NCI-H748 (cell line): ENCODE measurements at regions not wholly inside any gene's neighbourhood (a gene's known extent, or its start where the extent isn't known, plus 50 kb on each side); places are given as distances from the start of the nearest gene placed in this dataset.
A peak's percentile ranks its signal among the peaks of the same experiment; 100 is the strongest.
"Not testable (repeated sequence)": the region's sequence is repeated elsewhere in the genome, so short reads cannot be mapped to it uniquely, and the experiment has no call there.

Experiments used
- DNase-seq: peaks from one replicate; lab custom pipeline; 2025; ENCODE audit not compliant: unreplicated experiment; lab: John Stamatoyannopoulos, UW

GRCh38 chr5:109580225-109580624, 109.5 kb upstream of the MAN2A1 start:
- DNase-seq, result no peak

DNA sequence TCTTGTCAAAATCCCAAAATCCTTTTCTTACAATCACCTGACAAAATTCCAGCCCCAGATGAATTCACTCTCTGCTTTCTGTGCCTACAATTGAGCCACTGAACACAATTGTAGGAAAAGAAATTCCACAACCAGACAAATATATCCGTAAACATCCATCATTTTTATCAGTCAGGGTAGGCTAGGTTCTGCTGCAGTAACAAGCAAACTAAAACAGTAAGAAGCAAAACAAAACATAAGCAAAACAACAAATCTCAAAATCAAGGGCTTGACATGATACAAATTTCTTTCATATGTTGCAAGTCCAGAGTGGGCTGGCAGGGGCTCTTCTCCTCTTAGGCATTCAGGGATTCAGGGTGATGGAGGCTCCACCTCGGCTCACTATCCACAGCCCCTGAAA, 114.2 kb upstream of the MAN2A1 start:
- no peak for DNase-seq

DNA sequence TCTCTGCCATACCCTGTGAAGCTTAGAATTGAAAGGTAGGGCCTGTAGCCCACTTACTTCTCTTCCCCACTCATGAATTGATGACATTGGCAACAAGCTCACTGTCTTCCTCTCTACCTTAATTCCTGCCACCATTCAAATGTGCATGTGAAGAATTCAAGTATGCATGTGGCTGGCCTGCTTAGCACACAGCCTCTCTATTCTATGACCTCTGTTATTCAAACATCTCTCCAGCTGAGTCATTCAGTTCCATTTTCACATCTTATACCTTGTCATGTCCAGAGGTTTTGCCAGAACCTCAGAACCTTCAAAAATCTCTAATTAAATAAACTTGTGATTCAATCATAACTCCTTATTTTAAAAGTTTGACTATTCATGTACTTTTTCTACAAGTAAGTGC, 114.7 kb upstream of the MAN2A1 start:
- DNase-seq, result no peak

GRCh38 chr5:109573766-109574165, 116.0 kb upstream of the MAN2A1 start:
- DNase-seq, result no peak

DNA sequence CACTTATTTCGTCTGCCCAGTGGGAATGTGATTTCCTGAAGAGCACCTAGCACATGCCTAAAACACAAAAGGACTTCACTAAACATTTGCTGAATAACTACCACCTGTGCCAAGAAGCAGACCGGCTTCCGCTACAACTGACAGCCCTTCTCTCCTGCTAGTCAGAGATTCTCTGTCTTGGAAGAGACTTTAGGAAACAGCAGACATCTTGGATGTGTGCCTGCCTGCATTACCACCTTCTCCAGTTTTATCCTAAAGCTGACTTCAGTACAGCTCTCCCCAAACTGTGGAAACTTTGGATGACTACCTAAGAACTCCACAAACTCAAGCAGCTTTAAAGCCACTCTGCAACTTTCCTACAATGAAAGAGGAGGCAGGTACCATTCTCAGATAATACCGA, 116.5 kb upstream of the MAN2A1 start:
- no peak for DNase-seq

- DNase-seq, result no peak
Measured at GRCh38 chr5:109571785-109572184, 117.9 kb upstream of the MAN2A1 start.

- peak; percentile 23 for DNase-seq
Measured at GRCh38 chr5:109570362-109570874, 119.3 kb upstream of the MAN2A1 start.

DNA sequence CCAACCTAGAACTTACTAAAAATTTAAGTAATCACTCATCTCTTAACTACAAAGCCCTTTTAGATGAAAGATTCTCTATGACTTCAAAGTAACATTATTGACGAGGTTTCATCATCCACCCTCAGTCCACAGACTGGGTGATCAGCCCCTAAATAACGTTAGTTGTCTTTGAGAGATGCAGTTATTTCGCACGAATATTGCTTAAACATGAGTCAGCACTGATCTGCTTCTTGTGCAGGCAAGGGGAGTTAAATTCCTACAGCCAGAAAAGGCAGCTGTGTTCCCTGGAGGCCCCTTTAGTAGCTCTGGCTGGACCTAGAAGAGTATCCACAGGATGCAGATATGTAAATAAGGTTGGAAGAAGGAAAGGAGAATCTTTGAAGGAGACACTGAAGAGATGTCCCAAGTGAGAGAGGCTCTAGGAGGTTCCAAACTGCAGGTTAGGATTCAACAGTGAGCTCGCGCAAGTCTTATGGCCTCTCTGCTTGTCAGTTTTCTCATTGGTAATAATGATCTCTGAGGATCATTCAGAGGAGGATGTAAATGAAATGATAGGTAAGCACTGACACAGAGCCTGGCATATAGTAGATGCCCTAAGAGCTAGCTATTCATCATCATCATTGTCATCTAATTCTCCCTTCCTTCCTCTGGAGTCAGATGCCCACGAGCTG, 122.2 kb upstream of the MAN2A1 start:
- DNase-seq, result no peak

- no peak for DNase-seq
Measured at GRCh38 chr5:109566361-109566760, 123.4 kb upstream of the MAN2A1 start.

DNA sequence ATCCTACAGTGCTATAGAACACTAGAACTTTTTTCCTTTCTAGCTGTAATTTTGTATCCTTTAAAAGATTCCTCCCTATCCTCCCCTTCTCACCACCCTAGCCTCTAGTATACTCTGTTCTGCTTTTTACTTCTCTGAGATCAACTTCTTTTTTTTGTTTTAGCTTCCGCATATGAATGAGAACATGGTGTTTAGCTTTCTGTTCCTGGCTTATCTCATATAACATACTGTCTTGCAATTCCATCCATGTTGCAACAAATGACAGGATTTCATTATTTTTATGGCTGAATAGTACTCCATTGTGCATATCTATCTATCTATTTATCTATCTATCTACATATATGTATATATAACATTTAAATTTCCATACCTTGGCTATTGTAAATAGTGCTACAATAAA, 126.0 kb upstream of the MAN2A1 start:
- no peak for DNase-seq

GRCh38 chr5:109563189-109563588, 126.5 kb upstream of the MAN2A1 start:
- no peak for DNase-seq

GRCh38 chr5:109562441-109562840, 127.3 kb upstream of the MAN2A1 start:
- DNase-seq, result no peak

- DNase-seq, result no peak
Measured at GRCh38 chr5:109561447-109561846, 128.3 kb upstream of the MAN2A1 start.

GRCh38 chr5:109560554-109560953, 129.2 kb upstream of the MAN2A1 start:
- no peak for DNase-seq

GRCh38 chr5:109558952-109559351, 130.8 kb upstream of the MAN2A1 start:
- DNase-seq, result no peak

DNA sequence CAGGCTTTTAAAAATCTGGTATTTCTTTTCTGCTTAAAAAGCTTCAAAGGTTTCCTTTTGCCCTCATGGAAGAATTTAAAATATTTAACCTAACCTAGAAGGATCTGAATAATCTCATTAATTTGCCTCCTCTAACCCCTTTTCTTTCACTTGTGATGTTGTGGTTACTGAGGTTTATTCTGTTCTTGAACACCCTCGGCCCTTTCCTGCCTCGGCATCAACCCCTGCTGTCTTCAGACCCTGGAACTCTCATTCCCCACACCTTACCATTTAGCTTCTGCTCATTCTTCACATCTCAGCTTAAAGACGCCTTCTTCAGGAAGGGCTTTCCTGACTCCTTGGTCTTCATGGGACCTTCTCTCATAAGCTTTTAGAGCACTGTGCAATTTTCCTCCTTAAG, 131.4 kb upstream of the MAN2A1 start:
- DNase-seq, result no peak

GRCh38 chr5:109553846-109554245, 135.9 kb upstream of the MAN2A1 start:
- no peak for DNase-seq

GRCh38 chr5:109551234-109551633, 138.5 kb upstream of the MAN2A1 start:
- not testable (repeated sequence) for DNase-seq

GRCh38 chr5:109550077-109550476, 139.7 kb upstream of the MAN2A1 start:
- no peak for DNase-seq

DNA sequence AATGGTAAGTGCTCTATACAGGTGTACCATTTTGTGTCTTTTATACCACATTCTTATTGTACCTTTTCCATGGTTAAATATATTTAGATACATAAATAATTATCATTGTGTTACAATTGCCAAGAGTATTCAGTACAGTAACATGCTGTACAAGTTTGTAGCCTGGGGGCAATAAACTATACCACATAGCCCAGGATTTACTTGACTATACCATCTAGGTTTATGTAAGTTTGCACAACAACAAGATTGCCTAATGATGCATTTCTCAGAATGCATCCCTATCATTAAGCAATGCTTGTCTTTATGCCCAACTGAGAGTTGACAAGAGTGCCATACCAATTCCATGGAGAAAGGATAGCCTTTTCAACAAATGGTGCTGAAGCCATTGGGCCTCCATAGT, 136.7 kb upstream of the PJA2 start:
- DNase-seq, result no peak

GRCh38 chr5:109544873-109545272, 135.1 kb upstream of the PJA2 start:
- DNase-seq, result not testable (repeated sequence)

- DNase-seq, result not testable (repeated sequence)
Measured at GRCh38 chr5:109538692-109539091, 128.9 kb upstream of the PJA2 start.

DNA sequence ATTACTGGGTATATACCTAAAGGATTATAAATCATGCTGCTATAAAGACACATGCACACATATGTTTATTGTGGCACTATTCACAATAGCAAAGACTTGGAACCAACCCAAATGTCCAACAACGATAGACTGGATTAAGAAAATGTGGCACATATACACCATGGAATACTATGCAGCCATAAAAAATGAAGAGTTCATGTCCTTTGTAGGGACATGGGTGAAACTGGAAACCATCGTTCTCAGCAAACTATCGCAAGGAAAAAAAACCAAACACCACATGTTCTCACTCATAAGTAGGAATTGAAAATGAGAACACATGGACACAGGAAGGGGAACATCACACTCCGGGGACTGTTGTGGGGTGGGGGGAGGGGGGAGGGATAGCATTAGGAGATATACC, 125.3 kb upstream of the PJA2 start:
- DNase-seq, result not testable (repeated sequence)
